ENCODE measurements at regions not wholly inside any gene's neighbourhood (a gene's known extent, or its start where the extent isn't known, plus 50 kb on each side); places are given as distances from the start of the nearest gene placed in this dataset.

DNA sequence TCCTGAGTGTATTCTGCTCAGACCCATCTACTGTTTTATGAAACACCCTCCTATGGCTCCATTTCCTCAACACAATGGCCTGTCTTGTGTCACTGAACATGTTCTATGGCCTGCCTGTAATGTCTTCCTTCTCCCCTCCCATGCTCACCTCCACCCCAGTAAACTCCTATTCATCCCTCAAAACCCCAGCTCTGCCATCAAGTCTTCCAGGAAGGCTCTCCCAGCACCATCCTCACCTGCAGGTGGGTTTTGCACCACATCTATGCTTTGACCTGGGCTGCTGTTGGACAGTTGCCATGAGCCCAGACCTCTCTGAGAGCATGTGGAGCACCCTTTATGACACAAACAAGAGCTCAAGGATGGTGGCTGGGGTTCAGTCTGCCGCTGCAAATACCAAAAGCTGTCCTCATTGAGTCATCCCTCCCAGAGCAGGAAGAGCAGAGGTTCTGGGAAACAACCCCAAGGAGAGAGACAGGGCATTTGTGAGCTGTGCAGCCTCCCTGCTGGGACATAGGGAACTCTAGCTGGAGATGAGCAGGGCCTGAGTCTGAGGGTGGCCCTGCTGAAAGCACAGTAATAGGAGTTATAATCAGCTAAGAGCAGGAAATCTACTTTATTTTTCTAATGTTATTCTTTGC is 93.8 kb upstream of the CD93 start:
- TF ChIP-seq POLR2A (IDR thresholded peaks at IDR 0.05; ENCODE audit: low read length) (no peak), GATA1 (IDR thresholded peaks at IDR 0.05; ENCODE audit: low read depth, low read length) (no peak)
